ENCODE measurements at regions not wholly inside any gene's neighbourhood (a gene's known extent, or its start where the extent isn't known, plus 50 kb on each side); places are given as distances from the start of the nearest gene placed in this dataset.

DNA sequence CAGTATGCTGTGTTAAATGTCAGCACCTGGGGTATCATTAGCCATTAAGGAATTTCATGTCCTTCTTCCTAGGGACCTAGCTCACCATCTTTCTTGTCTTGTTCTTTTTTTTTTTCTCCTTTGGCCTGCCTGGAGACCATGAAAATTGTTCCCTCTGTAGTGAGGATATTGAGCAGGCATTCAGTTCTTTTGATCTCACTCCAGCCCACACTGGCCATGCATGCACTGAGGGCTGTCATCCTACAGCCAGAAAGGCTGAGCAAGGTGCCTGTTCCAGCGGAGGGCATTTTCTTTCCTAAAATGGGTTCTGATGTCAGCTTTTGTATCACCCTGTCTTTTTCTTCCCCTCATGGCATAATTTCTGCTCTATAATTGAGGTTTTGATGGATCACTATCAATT lies 275.9 kb upstream of the HAND2 start:
- DNase-seq (ENCODE audit: low read depth in 1 of 2, low spot score in 1 of 2): no peak
- TF ChIP-seq SPI1 (IDR thresholded peaks at IDR 0.05; ENCODE audit: borderline replicate concordance, low read depth): no peak
- TF ChIP-seq POLR2AphosphoS5 (IDR thresholded peaks at IDR 0.05; ENCODE audit: low read depth): no peak
- TF ChIP-seq, protein P1, sequence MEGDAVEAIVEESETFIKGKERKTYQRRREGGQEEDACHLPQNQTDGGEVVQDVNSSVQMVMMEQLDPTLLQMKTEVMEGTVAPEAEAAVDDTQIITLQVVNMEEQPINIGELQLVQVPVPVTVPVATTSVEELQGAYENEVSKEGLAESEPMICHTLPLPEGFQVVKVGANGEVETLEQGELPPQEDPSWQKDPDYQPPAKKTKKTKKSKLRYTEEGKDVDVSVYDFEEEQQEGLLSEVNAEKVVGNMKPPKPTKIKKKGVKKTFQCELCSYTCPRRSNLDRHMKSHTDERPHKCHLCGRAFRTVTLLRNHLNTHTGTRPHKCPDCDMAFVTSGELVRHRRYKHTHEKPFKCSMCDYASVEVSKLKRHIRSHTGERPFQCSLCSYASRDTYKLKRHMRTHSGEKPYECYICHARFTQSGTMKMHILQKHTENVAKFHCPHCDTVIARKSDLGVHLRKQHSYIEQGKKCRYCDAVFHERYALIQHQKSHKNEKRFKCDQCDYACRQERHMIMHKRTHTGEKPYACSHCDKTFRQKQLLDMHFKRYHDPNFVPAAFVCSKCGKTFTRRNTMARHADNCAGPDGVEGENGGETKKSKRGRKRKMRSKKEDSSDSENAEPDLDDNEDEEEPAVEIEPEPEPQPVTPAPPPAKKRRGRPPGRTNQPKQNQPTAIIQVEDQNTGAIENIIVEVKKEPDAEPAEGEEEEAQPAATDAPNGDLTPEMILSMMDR (IDR thresholded peaks at IDR 0.05; ENCODE audit: insufficient read depth, low read length): no peak
- no peak for TF ChIP-seq GABPA (IDR thresholded peaks at IDR 0.05; ENCODE audit: low read depth)
- TF ChIP-seq, protein P2, sequence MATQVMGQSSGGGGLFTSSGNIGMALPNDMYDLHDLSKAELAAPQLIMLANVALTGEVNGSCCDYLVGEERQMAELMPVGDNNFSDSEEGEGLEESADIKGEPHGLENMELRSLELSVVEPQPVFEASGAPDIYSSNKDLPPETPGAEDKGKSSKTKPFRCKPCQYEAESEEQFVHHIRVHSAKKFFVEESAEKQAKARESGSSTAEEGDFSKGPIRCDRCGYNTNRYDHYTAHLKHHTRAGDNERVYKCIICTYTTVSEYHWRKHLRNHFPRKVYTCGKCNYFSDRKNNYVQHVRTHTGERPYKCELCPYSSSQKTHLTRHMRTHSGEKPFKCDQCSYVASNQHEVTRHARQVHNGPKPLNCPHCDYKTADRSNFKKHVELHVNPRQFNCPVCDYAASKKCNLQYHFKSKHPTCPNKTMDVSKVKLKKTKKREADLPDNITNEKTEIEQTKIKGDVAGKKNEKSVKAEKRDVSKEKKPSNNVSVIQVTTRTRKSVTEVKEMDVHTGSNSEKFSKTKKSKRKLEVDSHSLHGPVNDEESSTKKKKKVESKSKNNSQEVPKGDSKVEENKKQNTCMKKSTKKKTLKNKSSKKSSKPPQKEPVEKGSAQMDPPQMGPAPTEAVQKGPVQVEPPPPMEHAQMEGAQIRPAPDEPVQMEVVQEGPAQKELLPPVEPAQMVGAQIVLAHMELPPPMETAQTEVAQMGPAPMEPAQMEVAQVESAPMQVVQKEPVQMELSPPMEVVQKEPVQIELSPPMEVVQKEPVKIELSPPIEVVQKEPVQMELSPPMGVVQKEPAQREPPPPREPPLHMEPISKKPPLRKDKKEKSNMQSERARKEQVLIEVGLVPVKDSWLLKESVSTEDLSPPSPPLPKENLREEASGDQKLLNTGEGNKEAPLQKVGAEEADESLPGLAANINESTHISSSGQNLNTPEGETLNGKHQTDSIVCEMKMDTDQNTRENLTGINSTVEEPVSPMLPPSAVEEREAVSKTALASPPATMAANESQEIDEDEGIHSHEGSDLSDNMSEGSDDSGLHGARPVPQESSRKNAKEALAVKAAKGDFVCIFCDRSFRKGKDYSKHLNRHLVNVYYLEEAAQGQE (IDR thresholded peaks at IDR 0.05; ENCODE audit: insufficient replicate concordance, low read depth): no peak
- no peak overlapping the region for H3K27ac ChIP-seq (replicated peaks)
- H3K4me3 ChIP-seq (replicated peaks; ENCODE audit: insufficient read depth, low read length): no peak overlapping the region
- H3K27me3 ChIP-seq (ENCODE audit: insufficient read depth, poor library complexity, severe bottlenecking): no peaks in the 10 kb centered on the region

DNA sequence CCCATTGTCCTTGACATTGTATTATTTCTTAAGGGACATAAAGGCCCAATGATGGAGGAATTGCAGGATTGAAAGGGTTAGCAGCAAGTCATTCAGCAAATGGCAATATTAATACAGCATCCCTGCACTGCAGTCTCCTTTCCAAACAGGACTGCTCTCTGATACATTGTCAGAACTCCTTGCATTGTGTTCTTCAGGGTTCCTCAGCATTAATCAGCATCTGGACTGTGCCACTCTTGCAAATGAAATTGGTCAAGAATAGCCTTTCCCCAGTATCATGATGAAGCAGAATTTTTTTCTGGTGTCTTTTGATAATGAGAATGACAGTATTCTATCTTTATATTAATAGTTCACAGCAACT lies 272.6 kb upstream of the HAND2 start:
- no peaks in the 10 kb centered on the region for H3K27me3 ChIP-seq (ENCODE audit: insufficient read depth, poor library complexity, severe bottlenecking)
- TF ChIP-seq, protein P1 (IDR thresholded peaks at IDR 0.05; ENCODE audit: insufficient read depth, low read length): no peak
- TF ChIP-seq GABPA (IDR thresholded peaks at IDR 0.05; ENCODE audit: low read depth) (no peak), SPI1 (IDR thresholded peaks at IDR 0.05; ENCODE audit: borderline replicate concordance, low read depth) (no peak), POLR2AphosphoS5 (IDR thresholded peaks at IDR 0.05; ENCODE audit: low read depth) (no peak)
- TF ChIP-seq, protein P2 (IDR thresholded peaks at IDR 0.05; ENCODE audit: insufficient replicate concordance, low read depth): no peak
- H3K4me3 ChIP-seq (replicated peaks; ENCODE audit: insufficient read depth, low read length): no peak overlapping the region
- no peak overlapping the region for H3K27ac ChIP-seq (replicated peaks)
- no peak for DNase-seq (ENCODE audit: low read depth in 1 of 2, low spot score in 1 of 2)

DNA sequence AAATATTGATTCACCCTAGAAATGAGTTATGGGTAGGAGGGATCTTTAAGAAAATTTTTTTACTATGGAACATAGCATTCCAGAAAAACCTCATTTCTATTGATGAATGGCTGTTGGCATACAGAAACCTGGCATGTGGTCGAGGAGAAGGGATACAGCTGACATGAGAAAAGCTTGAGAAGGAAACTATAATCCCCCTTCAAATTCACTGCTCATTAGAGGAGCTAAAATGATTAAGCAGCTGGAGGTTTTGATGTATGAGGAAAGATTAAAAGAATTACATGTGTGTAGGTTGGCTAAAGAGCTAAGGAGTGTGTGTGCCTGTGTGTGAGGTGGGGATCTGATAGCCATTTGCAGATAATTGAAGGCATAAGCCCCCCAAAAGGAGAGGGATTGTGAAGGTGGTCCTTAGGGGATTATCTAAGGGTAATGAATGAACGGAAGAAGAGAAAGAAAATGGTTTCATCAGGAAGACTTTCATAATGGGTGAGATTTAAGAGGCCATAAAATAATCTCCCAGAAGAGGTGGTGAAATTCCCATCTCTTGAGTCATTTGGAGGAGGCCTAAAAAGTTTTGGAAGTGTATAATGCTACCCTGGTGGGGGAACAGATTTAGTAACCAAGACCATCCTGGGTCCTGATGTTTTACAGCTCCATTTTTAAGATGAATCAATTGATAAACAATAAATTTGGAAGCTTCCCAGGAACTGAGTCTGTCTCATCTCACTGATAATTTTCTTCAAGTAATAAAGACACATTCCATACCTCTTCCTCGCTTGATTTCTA lies 272.0 kb upstream of the HAND2 start:
- H3K4me3 ChIP-seq (replicated peaks; ENCODE audit: insufficient read depth, low read length): no peak overlapping the region
- DNase-seq (ENCODE audit: low read depth in 1 of 2, low spot score in 1 of 2): no peak
- TF ChIP-seq POLR2AphosphoS5 (IDR thresholded peaks at IDR 0.05; ENCODE audit: low read depth) (no peak), SPI1 (IDR thresholded peaks at IDR 0.05; ENCODE audit: borderline replicate concordance, low read depth) (no peak), GABPA (IDR thresholded peaks at IDR 0.05; ENCODE audit: low read depth) (no peak)
- TF ChIP-seq, protein P1 (IDR thresholded peaks at IDR 0.05; ENCODE audit: insufficient read depth, low read length): no peak
- TF ChIP-seq, protein P2 (IDR thresholded peaks at IDR 0.05; ENCODE audit: insufficient replicate concordance, low read depth): no peak
- no peaks in the 10 kb centered on the region for H3K27me3 ChIP-seq (ENCODE audit: insufficient read depth, poor library complexity, severe bottlenecking)
- H3K27ac ChIP-seq (replicated peaks): no peak overlapping the region

Measured in HL-60 (cell line).